GM23338 (cell line): ENCODE measurements at regions not wholly inside any gene's neighbourhood (a gene's known extent, or its start where the extent isn't known, plus 50 kb on each side); places are given as distances from the start of the nearest gene placed in this dataset.

Experiments used
- ATAC-seq: fragments of 200-7000 bp; cut with Tn5 transposase; 3 replicates; pipeline ENCODE4 v1.9.1; 2020
- DNase-seq: peaks from one replicate; pipeline ENCODE4 v3.0.0-alpha.2; 2015; ENCODE audit warnings: low spot score
- H2AFZ ChIP-seq: fragments of 200-600 bp; sonication (generic); 2 replicates; pipeline ENCODE4 v1.8.0; 2016; ENCODE audit warnings: antibody characterized with exemption, mild to moderate bottlenecking, moderate library complexity
- H3F3A ChIP-seq: fragments of 200-600 bp; sonication (generic); replicated peaks from 2 replicates; pipeline ENCODE4 v1.8.0; 2017; ENCODE audit warnings: antibody characterized with exemption, mixed run types, low read depth
- H3K27ac ChIP-seq: fragments of 200-600 bp; sonication (generic); 2 replicates; pipeline ENCODE4 v1.6.1; 2016; ENCODE audit warnings: low read depth
- H3K27me3 ChIP-seq: fragments of 200-600 bp; sonication (generic); 2 replicates; pipeline ENCODE4 v1.8.0; 2016; ENCODE audit warnings: mild to moderate bottlenecking, mixed run types, moderate library complexity; ENCODE audit not compliant: insufficient read depth
- H3K36me3 ChIP-seq: fragments of 200-600 bp; sonication (generic); 2 replicates; pipeline ENCODE4 v1.8.0; 2016; ENCODE audit warnings: mild to moderate bottlenecking; ENCODE audit not compliant: insufficient read depth
- H3K4me1 ChIP-seq: fragments of 200-600 bp; sonication (generic); 2 replicates; pipeline ENCODE4 v1.8.0; 2016; ENCODE audit warnings: mild to moderate bottlenecking, moderate library complexity; ENCODE audit not compliant: insufficient read depth
- H3K4me2 ChIP-seq: fragments of 200-600 bp; sonication (generic); 2 replicates; pipeline ENCODE4 v1.7.1; 2017; ENCODE audit warnings: mixed run types
- H3K4me3 ChIP-seq: fragments of 200-600 bp; sonication (generic); 2 replicates; pipeline ENCODE4 v1.6.1; 2016; ENCODE audit warnings: mixed run types
- H3K79me2 ChIP-seq: fragments of 200-600 bp; sonication (generic); replicated peaks from 2 replicates; pipeline ENCODE4 v1.8.0; 2017; ENCODE audit warnings: mild to moderate bottlenecking; ENCODE audit not compliant: insufficient read depth
- H3K9me2 ChIP-seq: fragments of 200-600 bp; sonication (generic); 2 replicates; pipeline ENCODE4 v1.8.0; 2017; ENCODE audit not compliant: insufficient read depth
- H4K20me1 ChIP-seq: fragments of 200-600 bp; sonication (generic); replicated peaks from 2 replicates; pipeline ENCODE4 v1.8.0; 2017; ENCODE audit warnings: mild to moderate bottlenecking; ENCODE audit not compliant: insufficient read depth
- H3K27ac Mint-ChIP-seq: 2 replicates; pipeline ENCODE4 v1.8.0; 2020; ENCODE audit warnings: inconsistent platforms, mild to moderate bottlenecking, moderate library complexity, mixed read lengths
- H3K27me3 Mint-ChIP-seq: 3 replicates; pipeline ENCODE4 v1.8.0; 2022; ENCODE audit warnings: low read depth, mild to moderate bottlenecking, moderate library complexity, mixed read lengths, inconsistent platforms; ENCODE audit not compliant: insufficient read depth, poor library complexity
- H3K36me3 Mint-ChIP-seq: 3 replicates; pipeline ENCODE4 v1.8.0; 2021; ENCODE audit warnings: low read depth, mild to moderate bottlenecking, inconsistent platforms, moderate library complexity, mixed read lengths
- H3K4me1 Mint-ChIP-seq: 3 replicates; pipeline ENCODE4 v1.8.0; 2020; ENCODE audit warnings: mild to moderate bottlenecking, inconsistent platforms, mixed read lengths
- H3K4me3 Mint-ChIP-seq: 3 replicates; pipeline ENCODE4 v1.8.0; 2021; ENCODE audit warnings: moderate library complexity, mild to moderate bottlenecking, inconsistent platforms, mixed read lengths
- H3K9me3 Mint-ChIP-seq: 3 replicates; pipeline ENCODE4 v1.8.0; 2020; ENCODE audit warnings: moderate library complexity, mild to moderate bottlenecking, inconsistent platforms, mixed read lengths
- CREB1 ChIP-seq: fragments of 250-450 bp; sonication (Bioruptor Pico); IDR thresholded peaks from 2 replicates; pipeline ENCODE4 v1.5.0; 2020; ENCODE audit warnings: low read depth, mild to moderate bottlenecking, moderate library complexity
- CTCF ChIP-seq, 2 experiments: fragments of 200-600 bp in 1 of 2; sonication (generic) in 1 of 2; conservative IDR thresholded peaks; 2 replicates each; pipeline versions ENCODE4 v1.5.1 to v1.6.1; 2016 to 2017; ENCODE audit warnings: antibody characterized with exemption in 2 of 2, low read depth in 2 of 2, mild to moderate bottlenecking in 2 of 2, moderate library complexity in 1 of 2
- EZH2 ChIP-seq: fragments of 200-600 bp; sonication (generic); IDR thresholded peaks from one replicate; pipeline ENCODE4 v1.8.0; 2017; ENCODE audit warnings: antibody characterized with exemption, mild to moderate bottlenecking, low read depth; ENCODE audit not compliant: unreplicated experiment
- EZH2phosphoT487 ChIP-seq: fragments of 200-600 bp; sonication (generic); IDR thresholded peaks from one replicate; pipeline ENCODE4 v1.8.1; 2018; ENCODE audit warnings: antibody characterized with exemption; ENCODE audit not compliant: unreplicated experiment
- NANOG ChIP-seq: IDR thresholded peaks from 2 replicates; pipeline ENCODE4 v1.6.1; 2016; ENCODE audit warnings: antibody characterized with exemption, borderline replicate concordance
- POLR2AphosphoS5 ChIP-seq: IDR thresholded peaks from 2 replicates; pipeline ENCODE4 v1.6.1; 2016; ENCODE audit warnings: antibody characterized with exemption, low read depth
- STAT1 ChIP-seq: IDR thresholded peaks from one replicate; pipeline ENCODE4 v1.6.1; 2016; ENCODE audit warnings: antibody characterized with exemption; ENCODE audit not compliant: unreplicated experiment
- ZNF331 ChIP-seq: fragments of 250-450 bp; sonication (Bioruptor Pico); IDR thresholded peaks from 2 replicates; pipeline ENCODE4 v1.5.0; 2020; ENCODE audit warnings: low read depth, mild to moderate bottlenecking, moderate library complexity
- ZNF462 ChIP-seq: fragments of 250-450 bp; sonication (Bioruptor Pico); IDR thresholded peaks from 2 replicates; pipeline ENCODE4 v1.5.0; 2020; ENCODE audit warnings: mild to moderate bottlenecking, moderate library complexity

GRCh38 chr7:110407706-110408105, 683.2 kb upstream of the LRRN3 start:
- no peak for TF ChIP-seq ZNF331 (CRISPR knock-in tag)
- no peak for TF ChIP-seq POLR2AphosphoS5
- TF ChIP-seq NANOG, result no peak
- TF ChIP-seq CREB1, result no peak
- H3K4me1 Mint-ChIP-seq, result no peaks in the 10 kb centered on the region
- DNase-seq, result no peak
- Histone ChIP-seq H3K4me3 (no peak overlapping the region), H3K27me3 (no peaks in the 10 kb centered on the region), H3K9me2 (peaks cover 9% of the 10 kb centered on the region; the same call in 1 of the 2 replicates), H3K4me1 (no peaks in the 10 kb centered on the region), H3K36me3 (no peaks in the 10 kb centered on the region), H3K79me2 (no peaks in the 10 kb centered on the region), H3K4me2 (no peak overlapping the region), H4K20me1 (no peaks in the 10 kb centered on the region), H3F3A (no peaks in the 10 kb centered on the region), H3K27ac (no peak overlapping the region), H2AFZ (no peak overlapping the region)
- no peak overlapping the region for H3K4me3 Mint-ChIP-seq
- no peaks in the 10 kb centered on the region for H3K27me3 Mint-ChIP-seq
- no peaks in the 10 kb centered on the region for H3K9me3 Mint-ChIP-seq
- no peak for ATAC-seq
- H3K36me3 Mint-ChIP-seq, result no peaks in the 10 kb centered on the region
- no peak overlapping the region for H3K27ac Mint-ChIP-seq

GRCh38 chr7:110412614-110413013, 678.3 kb upstream of the LRRN3 start:
- Histone ChIP-seq H4K20me1 (no peaks in the 10 kb centered on the region), H3K27me3 (no peaks in the 10 kb centered on the region), H3K4me3 (no peak overlapping the region), H3K4me2 (no peak overlapping the region), H2AFZ (no peak overlapping the region), H3K36me3 (no peaks in the 10 kb centered on the region), H3F3A (no peaks in the 10 kb centered on the region), H3K27ac (no peak overlapping the region), H3K4me1 (no peaks in the 10 kb centered on the region; the same call in 1 of the 2 replicates), H3K9me2 (peaks cover 7% of the 10 kb centered on the region), H3K79me2 (no peaks in the 10 kb centered on the region)
- Mint-ChIP-seq H3K4me1 (no peaks in the 10 kb centered on the region), H3K27ac (no peak overlapping the region), H3K27me3 (no peaks in the 10 kb centered on the region), H3K4me3 (no peak overlapping the region), H3K36me3 (no peaks in the 10 kb centered on the region), H3K9me3 (no peaks in the 10 kb centered on the region)
- ATAC-seq, result no peak
- DNase-seq, result no peak
- TF ChIP-seq EZH2phosphoT487 (no peak), STAT1 (no peak), EZH2 (no peak), ZNF331 (CRISPR knock-in tag) (no peak), CTCF (conservative IDR thresholded peaks at IDR 0.05; ENCODE audit: low read depth in 2 of 2) (no peak)

- H3K4me1 ChIP-seq, result no peaks in the 10 kb centered on the region; the same call in 1 of the 2 replicates
- no peak overlapping the region for H3K4me3 ChIP-seq
- ATAC-seq (no peak), DNase-seq (no peak)
- Mint-ChIP-seq H3K36me3 (no peaks in the 10 kb centered on the region), H3K4me3 (no peak overlapping the region), H3K27me3 (no peaks in the 10 kb centered on the region), H3K27ac (no peak overlapping the region), H3K4me1 (no peaks in the 10 kb centered on the region), H3K9me3 (no peaks in the 10 kb centered on the region)
- no peaks in the 10 kb centered on the region for H4K20me1 ChIP-seq
- H3K9me2 ChIP-seq, result peaks cover 7% of the 10 kb centered on the region
- no peaks in the 10 kb centered on the region for H3K27me3 ChIP-seq
- no peak overlapping the region for H3K4me2 ChIP-seq
- H3K79me2 ChIP-seq, result no peaks in the 10 kb centered on the region
- H3F3A ChIP-seq, result no peaks in the 10 kb centered on the region
- no peak overlapping the region for H3K27ac ChIP-seq
- H3K36me3 ChIP-seq, result no peaks in the 10 kb centered on the region
- H2AFZ ChIP-seq, result no peak overlapping the region
- TF ChIP-seq ZNF462 (CRISPR knock-in tag) (no peak), NANOG (no peak)
These were observed 677.9 kb upstream of the LRRN3 start for GRCh38 chr7:110413038-110413437.
